ENCODE measurements at regions not wholly inside any gene's neighbourhood (a gene's known extent, or its start where the extent isn't known, plus 50 kb on each side); places are given as distances from the start of the nearest gene placed in this dataset.
"Not testable (repeated sequence)": the region's sequence is repeated elsewhere in the genome, so short reads cannot be mapped to it uniquely, and the experiment has no call there.

GRCh38 chr11:42947405-42947804 is 364.4 kb upstream of the API5 start:
- H3K27ac ChIP-seq (ENCODE audit: low read depth in 1 of 2, low read length in 2 of 2) = no peak overlapping the region
- H3K36me3 Mint-ChIP-seq = no peaks in the 10 kb centered on the region

DNA sequence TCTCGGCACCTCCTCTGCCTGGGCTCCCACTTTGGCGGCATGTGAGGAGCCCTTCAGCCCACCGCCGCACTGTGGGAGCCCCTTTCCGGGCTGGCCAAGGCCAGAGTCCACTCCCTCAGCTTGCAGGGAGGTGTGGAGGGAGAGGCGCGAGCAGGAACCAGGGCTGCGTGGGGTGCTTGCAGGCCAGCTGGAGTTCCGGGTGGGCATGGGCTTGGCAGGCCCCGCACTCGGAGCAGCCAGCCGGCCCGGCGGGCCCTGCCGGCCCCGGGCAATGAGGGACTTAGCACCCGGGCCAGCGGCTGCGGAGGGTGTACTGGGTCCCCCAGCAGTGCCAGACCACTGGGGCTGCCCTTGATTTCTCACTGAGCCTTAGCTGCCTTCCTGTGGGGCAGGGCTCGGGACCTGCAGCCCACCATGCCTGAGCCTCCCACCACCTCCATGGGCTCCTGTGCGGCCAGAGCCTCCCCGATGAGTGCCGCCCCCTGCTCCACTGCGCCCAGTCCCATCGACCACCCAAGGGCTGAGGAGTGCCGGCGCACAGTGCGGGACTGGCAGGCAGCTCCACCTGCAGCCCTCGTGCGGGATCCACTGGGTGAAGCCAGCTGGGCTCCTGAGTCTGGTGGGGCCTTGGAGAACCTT is 361.9 kb upstream of the API5 start:
- H3K4me1 ChIP-seq (ENCODE audit: control insufficient read depth in 1 of 2, insufficient read depth in 2 of 2, low read length in 2 of 2); H3K9me3 ChIP-seq (replicated peaks in 1 of 2; ENCODE audit: control insufficient read depth in 1 of 2, insufficient read depth in 1 of 2, low read length in 2 of 2); H3K79me2 ChIP-seq (ENCODE audit: insufficient read depth, low read length); H3K4me3 ChIP-seq (replicated peaks in 1 of 3; ENCODE audit: low read depth in 2 of 3, low read length in 3 of 3); H3K4me3 Mint-ChIP-seq; H4K20me1 ChIP-seq (ENCODE audit: insufficient read depth, low read length); H3K27ac Mint-ChIP-seq; H3K27me3 Mint-ChIP-seq (ENCODE audit: low read depth in 3 of 3); H3K27me3 ChIP-seq (ENCODE audit: control insufficient read depth in 2 of 2, insufficient read depth in 2 of 2, low read length in 2 of 2); intact Hi-C loops (cut with micrococcal nuclease); H2AFZ ChIP-seq (ENCODE audit: insufficient read depth, low read depth, low read length, poor library complexity, severe bottlenecking); H3K4me1 Mint-ChIP-seq; H3K4me2 ChIP-seq (replicated peaks; ENCODE audit: extremely low read depth, low read length, poor library complexity, severe bottlenecking); DNase-seq; H3K36me3 Mint-ChIP-seq; H3K9ac ChIP-seq (ENCODE audit: insufficient read depth, low read length, poor library complexity, severe bottlenecking); H3K27ac ChIP-seq (ENCODE audit: low read depth in 1 of 2, low read length in 2 of 2); H3K36me3 ChIP-seq (replicated peaks in 1 of 2; ENCODE audit: control insufficient read depth in 1 of 2, insufficient read depth in 2 of 2, low read length in 2 of 2): not testable (repeated sequence)
- WGBS (ENCODE audit: insufficient coverage) = 90% methylated on average over 28 of the region's 30 CpGs
- H3K9me3 Mint-ChIP-seq = peaks cover 6 to 17% (median 10%) of the 10 kb centered on the region in 7 donors

More at GRCh38 chr11:42947405-42947804, 364.4 kb upstream of the API5 start:
- Histone ChIP-seq H3K4me1 (ENCODE audit: control insufficient read depth in 1 of 2, insufficient read depth in 2 of 2, low read length in 2 of 2) (no peaks in the 10 kb centered on the region), H3K9ac (ENCODE audit: insufficient read depth, low read length, poor library complexity, severe bottlenecking) (no peak overlapping the region), H3K4me3 (replicated peaks in 1 of 3; ENCODE audit: low read depth in 2 of 3, low read length in 3 of 3) (no peak overlapping the region), H3K27me3 (ENCODE audit: control insufficient read depth in 2 of 2, insufficient read depth in 2 of 2, low read length in 2 of 2) (no peaks in the 10 kb centered on the region), H2AFZ (ENCODE audit: insufficient read depth, low read depth, low read length, poor library complexity, severe bottlenecking) (no peak overlapping the region), H3K36me3 (replicated peaks in 1 of 2; ENCODE audit: control insufficient read depth in 1 of 2, insufficient read depth in 2 of 2, low read length in 2 of 2) (no peaks in the 10 kb centered on the region), H3K4me2 (replicated peaks; ENCODE audit: extremely low read depth, low read length, poor library complexity, severe bottlenecking) (no peak overlapping the region), H3K79me2 (ENCODE audit: insufficient read depth, low read length) (no peaks in the 10 kb centered on the region), H4K20me1 (ENCODE audit: insufficient read depth, low read length) (no peaks in the 10 kb centered on the region), H3K9me3 (replicated peaks in 1 of 2; ENCODE audit: control insufficient read depth in 1 of 2, insufficient read depth in 1 of 2, low read length in 2 of 2) (peaks cover 0 to 9% of the 10 kb centered on the region in 2 donors)
- H3K4me1 Mint-ChIP-seq = no peaks in the 10 kb centered on the region
- intact Hi-C loops (cut with micrococcal nuclease) = no loop called here
- peaks cover 7 to 17% (median 10%) of the 10 kb centered on the region in 7 donors for H3K9me3 Mint-ChIP-seq
- H3K27me3 Mint-ChIP-seq (ENCODE audit: low read depth in 3 of 3) = peaks cover 0 to 3% (median 2%) of the 10 kb centered on the region in 3 donors
- no peak for TF ChIP-seq CTCF (IDR thresholded peaks at IDR 0.05)
- 90% methylated on average over 3 of the region's 3 CpGs for WGBS (ENCODE audit: insufficient coverage)
- H3K4me3 Mint-ChIP-seq = no peak overlapping the region
- no peak overlapping the region for H3K27ac Mint-ChIP-seq
- no peak for DNase-seq
